ENCODE measurements at regions not wholly inside any gene's neighbourhood (a gene's known extent, or its start where the extent isn't known, plus 50 kb on each side); places are given as distances from the start of the nearest gene placed in this dataset.

DNA sequence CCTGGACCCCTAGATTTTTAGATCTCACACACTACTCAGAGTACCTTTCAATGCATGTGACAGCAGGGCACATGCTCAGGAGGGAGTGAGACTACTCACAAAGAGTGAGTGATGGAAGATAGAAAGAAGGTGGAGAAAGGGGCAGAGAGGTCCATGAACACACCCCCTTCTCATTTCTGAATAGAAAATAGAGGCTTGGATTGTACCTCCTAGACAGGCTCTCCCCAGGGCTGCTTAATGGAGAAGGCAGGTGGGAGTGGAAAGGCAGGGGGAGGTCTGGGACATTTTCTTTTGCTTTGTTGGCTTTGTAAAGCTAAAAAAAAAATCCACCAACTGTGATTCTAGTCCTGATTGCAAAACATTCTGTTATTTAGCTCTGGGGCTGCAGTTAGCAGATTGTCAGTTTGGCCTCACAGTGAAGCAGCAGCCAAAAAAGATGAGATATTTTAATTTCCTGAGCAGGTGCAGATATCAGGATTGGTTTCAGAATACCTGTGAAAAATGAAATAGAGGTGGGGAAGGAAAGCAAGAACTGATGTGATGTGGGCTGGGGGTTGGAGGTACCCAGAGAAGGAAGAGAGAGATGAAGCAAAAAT, 119.3 kb upstream of the GYPC start:
- H3K27ac ChIP-seq (ENCODE audit: low read length in 2 of 2) = no peak overlapping the region
- ChIA-PET POLR2A (no interaction called here), CTCF (interaction anchor here (1.3 kb wide), 1 partner anchor 9 kb away, joined by 4 read pairs; no protein-coding TSS in a partner anchor)
- H3K4me1 Mint-ChIP-seq = no peaks in the 10 kb centered on the region
- H3K36me3 ChIP-seq (replicated peaks in 1 of 2; ENCODE audit: control extremely low read depth in 1 of 2, control insufficient read depth in 1 of 2, extremely low read depth in 1 of 2, insufficient read depth in 2 of 2, low read length in 1 of 2) = no peaks in the 10 kb centered on the region
- no peak overlapping the region for H3K4me3 ChIP-seq (ENCODE audit: control extremely low read depth in 1 of 5, extremely low read depth in 1 of 5, insufficient read depth in 1 of 5, low read depth in 2 of 5, low read length in 4 of 5)
- peaks cover 0 to 3% (median 0%) of the 10 kb centered on the region in 3 donors for H3K9me3 ChIP-seq (ENCODE audit: control extremely low read depth in 1 of 3, control insufficient read depth in 2 of 3, insufficient read depth in 1 of 3, low read length in 2 of 3)
- no peak overlapping the region for H3K4me2 ChIP-seq (replicated peaks; ENCODE audit: low read depth, low read length, poor library complexity, severe bottlenecking)
- H3K79me2 ChIP-seq (ENCODE audit: control insufficient read depth, insufficient read depth, low read length) = no peaks in the 10 kb centered on the region
- H2AFZ ChIP-seq (ENCODE audit: insufficient read depth, low read depth, low read length, poor library complexity, severe bottlenecking) = no peak overlapping the region
- no peak overlapping the region for H3K4me3 Mint-ChIP-seq
- intact Hi-C loops (cut with micrococcal nuclease) = no loop called here
- H3K4me1 ChIP-seq (ENCODE audit: control insufficient read depth in 2 of 2, insufficient read depth in 2 of 2, low read length in 2 of 2) = no peaks in the 10 kb centered on the region
- TF ChIP-seq CTCF (IDR thresholded peaks at IDR 0.05) = no peak
- no peak for TF ChIP-seq EZH2 (IDR thresholded peaks at IDR 0.05; ENCODE audit: borderline replicate concordance, insufficient read depth, low read depth, low read length, poor library complexity, severe bottlenecking)
- no peak overlapping the region for H3K9ac ChIP-seq (ENCODE audit: low read length)
- H3K27me3 Mint-ChIP-seq = peaks cover 31% of the 10 kb centered on the region
- peaks cover 0 to 5% (median 0%) of the 10 kb centered on the region in 4 experiments for H3K27me3 ChIP-seq (replicated peaks in 1 of 4; ENCODE audit: control extremely low read depth in 1 of 4, control insufficient read depth in 3 of 4, insufficient read depth in 4 of 4, low read length in 3 of 4)
- no peaks in the 10 kb centered on the region for H4K20me1 ChIP-seq (ENCODE audit: control insufficient read depth, insufficient read depth, low read length, poor library complexity, severe bottlenecking)
- DNase-seq = no peak
- no peak overlapping the region for H3K27ac Mint-ChIP-seq
- ATAC-seq (ENCODE audit: low read depth) = no peak
- no peaks in the 10 kb centered on the region for H3K9me3 Mint-ChIP-seq (ENCODE audit: insufficient read depth)

GRCh38 chr2:126539101-126539500, 116.9 kb upstream of the GYPC start:
- Histone ChIP-seq H3K27ac (ENCODE audit: low read length in 2 of 2) (no peak overlapping the region), H3K4me1 (ENCODE audit: control insufficient read depth in 2 of 2, insufficient read depth in 2 of 2, low read length in 2 of 2) (no peaks in the 10 kb centered on the region), H4K20me1 (ENCODE audit: control insufficient read depth, insufficient read depth, low read length, poor library complexity, severe bottlenecking) (no peaks in the 10 kb centered on the region), H3K27me3 (replicated peaks in 1 of 4; ENCODE audit: control extremely low read depth in 1 of 4, control insufficient read depth in 3 of 4, insufficient read depth in 4 of 4, low read length in 3 of 4) (peaks cover 0 to 5% (median 0%) of the 10 kb centered on the region in 4 experiments), H3K4me2 (replicated peaks; ENCODE audit: low read depth, low read length, poor library complexity, severe bottlenecking) (no peak overlapping the region), H3K9ac (ENCODE audit: low read length) (no peak overlapping the region), H3K36me3 (replicated peaks in 1 of 2; ENCODE audit: control extremely low read depth in 1 of 2, control insufficient read depth in 1 of 2, extremely low read depth in 1 of 2, insufficient read depth in 2 of 2, low read length in 1 of 2) (no peaks in the 10 kb centered on the region), H2AFZ (ENCODE audit: insufficient read depth, low read depth, low read length, poor library complexity, severe bottlenecking) (no peak overlapping the region), H3K9me3 (ENCODE audit: control extremely low read depth in 1 of 3, control insufficient read depth in 2 of 3, insufficient read depth in 1 of 3, low read length in 2 of 3) (peaks cover 0 to 20% (median 4%) of the 10 kb centered on the region in 3 donors), H3K4me3 (ENCODE audit: control extremely low read depth in 1 of 5, extremely low read depth in 1 of 5, insufficient read depth in 1 of 5, low read depth in 2 of 5, low read length in 4 of 5) (no peak overlapping the region), H3K79me2 (ENCODE audit: control insufficient read depth, insufficient read depth, low read length) (no peaks in the 10 kb centered on the region)
- intact Hi-C loops (cut with micrococcal nuclease) = no loop called here
- POLR2A ChIA-PET = no interaction called here
- no peak overlapping the region for H3K27ac Mint-ChIP-seq
- peaks cover 10% of the 10 kb centered on the region for H3K9me3 Mint-ChIP-seq (ENCODE audit: insufficient read depth)
- no peak overlapping the region for H3K4me3 Mint-ChIP-seq
- H3K27me3 Mint-ChIP-seq = peaks cover 26% of the 10 kb centered on the region
- CTCF ChIA-PET = interaction anchor here (1.7 kb wide), 1 partner anchor 11 kb away, joined by 6 read pairs; no protein-coding TSS in a partner anchor
- DNase-seq (no peak), ATAC-seq (ENCODE audit: low read depth) (no peak)
- 94% methylated on average over 3 of the region's 3 CpGs for WGBS (ENCODE audit: insufficient coverage)
- no peak for TF ChIP-seq EZH2 (IDR thresholded peaks at IDR 0.05; ENCODE audit: borderline replicate concordance, insufficient read depth, low read depth, low read length, poor library complexity, severe bottlenecking)
- TF ChIP-seq CTCF (IDR thresholded peaks at IDR 0.05) = no peak
- H3K4me1 Mint-ChIP-seq = no peaks in the 10 kb centered on the region
